Natural killer cell (primary cell): ENCODE measurements at regions not wholly inside any gene's neighbourhood (a gene's known extent, or its start where the extent isn't known, plus 50 kb on each side); places are given as distances from the start of the nearest gene placed in this dataset.
A peak's percentile ranks its signal among the peaks of the same experiment; 100 is the strongest.

Experiments used
- ATAC-seq, 3 donors: fragments of 150-1000 bp in 2 of 3; fragments of 200-7000 bp in 1 of 3; cut with Tn5 transposase; 1 replicate in 1 of 3; 2 replicates in 2 of 3; pipeline ENCODE4 v1.10.0; 2021; ENCODE audit warnings: mild to moderate bottlenecking in 2 of 3, moderate library complexity in 2 of 3
- DNase-seq, 2 donors: peaks; one replicate each; pipeline versions ENCODE4 v3.0.0 to v3.0.0-alpha.2; 2013 to 2021; ENCODE audit warnings: mixed read lengths in 1 of 2
- H3K27ac ChIP-seq: one replicate; pipeline ENCODE4 v1.5.1; 2013; ENCODE audit warnings: mild to moderate bottlenecking, low read length
- H3K27me3 ChIP-seq: one replicate; pipeline ENCODE4 v1.6.1; 2013; ENCODE audit warnings: low read length; ENCODE audit not compliant: control insufficient read depth, insufficient read depth
- H3K36me3 ChIP-seq: one replicate; pipeline ENCODE4 v1.6.1; 2013; ENCODE audit warnings: low read length; ENCODE audit not compliant: control insufficient read depth, insufficient read depth
- H3K4me1 ChIP-seq: one replicate; pipeline ENCODE4 v1.6.1; 2013; ENCODE audit warnings: low read length; ENCODE audit not compliant: control insufficient read depth, insufficient read depth
- H3K4me3 ChIP-seq: one replicate; pipeline ENCODE4 v1.5.1; 2013; ENCODE audit warnings: low read length
- H3K9me3 ChIP-seq: one replicate; pipeline ENCODE4 v1.6.1; 2013; ENCODE audit warnings: low read length; ENCODE audit not compliant: control insufficient read depth, insufficient read depth
- H3K27ac Mint-ChIP-seq, 2 donors: one replicate each; pipeline ENCODE4 v1.8.0; 2022; ENCODE audit warnings: mild to moderate bottlenecking in 2 of 2, mixed read lengths in 2 of 2, moderate library complexity in 1 of 2
- H3K27me3 Mint-ChIP-seq, 2 donors: one replicate each; pipeline ENCODE4 v1.8.0; 2022; ENCODE audit warnings: low read depth in 2 of 2, mixed read lengths in 2 of 2
- H3K36me3 Mint-ChIP-seq: one replicate; pipeline ENCODE4 v1.8.0; 2022; ENCODE audit warnings: mixed read lengths
- H3K4me1 Mint-ChIP-seq, 2 donors: one replicate each; pipeline ENCODE4 v1.8.0; 2022; ENCODE audit warnings: mixed read lengths in 2 of 2
- H3K4me3 Mint-ChIP-seq: one replicate; pipeline ENCODE4 v1.8.0; 2022; ENCODE audit warnings: mild to moderate bottlenecking, moderate library complexity, mixed read lengths
- H3K9me3 Mint-ChIP-seq, 2 donors: one replicate each; pipeline ENCODE4 v1.8.0; 2022; ENCODE audit warnings: mixed read lengths in 2 of 2
- whole genome bisulfite sequencing: methylation state at CpG from one replicate; pipeline ENCODE4 v1.1.7; 2013; ENCODE audit warnings: missing lambda C conversion rate; ENCODE audit not compliant: insufficient coverage; 5-methylcytosine and 5-hydroxymethylcytosine counted together
- intact Hi-C: fragments of 100-400 bp; cut with micrococcal nuclease; formaldehyde crosslinking; loops from one replicate; pipeline ENCODE4 v1.14.2; 2022
- TF ChIP-seq, protein P1 (sequence below): fragments of 200-600 bp; IDR thresholded peaks from one replicate; pipeline ENCODE4 v1.8.0; 2022; ENCODE audit warnings: antibody characterized with exemption

GRCh38 chr2:41837610-41838009, 210.2 kb upstream of the PKDCC start:
- no peak for DNase-seq
- TF ChIP-seq, protein P1, sequence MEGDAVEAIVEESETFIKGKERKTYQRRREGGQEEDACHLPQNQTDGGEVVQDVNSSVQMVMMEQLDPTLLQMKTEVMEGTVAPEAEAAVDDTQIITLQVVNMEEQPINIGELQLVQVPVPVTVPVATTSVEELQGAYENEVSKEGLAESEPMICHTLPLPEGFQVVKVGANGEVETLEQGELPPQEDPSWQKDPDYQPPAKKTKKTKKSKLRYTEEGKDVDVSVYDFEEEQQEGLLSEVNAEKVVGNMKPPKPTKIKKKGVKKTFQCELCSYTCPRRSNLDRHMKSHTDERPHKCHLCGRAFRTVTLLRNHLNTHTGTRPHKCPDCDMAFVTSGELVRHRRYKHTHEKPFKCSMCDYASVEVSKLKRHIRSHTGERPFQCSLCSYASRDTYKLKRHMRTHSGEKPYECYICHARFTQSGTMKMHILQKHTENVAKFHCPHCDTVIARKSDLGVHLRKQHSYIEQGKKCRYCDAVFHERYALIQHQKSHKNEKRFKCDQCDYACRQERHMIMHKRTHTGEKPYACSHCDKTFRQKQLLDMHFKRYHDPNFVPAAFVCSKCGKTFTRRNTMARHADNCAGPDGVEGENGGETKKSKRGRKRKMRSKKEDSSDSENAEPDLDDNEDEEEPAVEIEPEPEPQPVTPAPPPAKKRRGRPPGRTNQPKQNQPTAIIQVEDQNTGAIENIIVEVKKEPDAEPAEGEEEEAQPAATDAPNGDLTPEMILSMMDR: no peak
- no peak overlapping the region for H3K4me3 ChIP-seq
- no peak overlapping the region for H3K27ac ChIP-seq
- H3K36me3 ChIP-seq: no peaks in the 10 kb centered on the region
- Mint-ChIP-seq H3K4me3 (no peak overlapping the region), H3K9me3 (peaks cover 2% of the 10 kb centered on the region in 2 donors), H3K36me3 (no peaks in the 10 kb centered on the region), H3K4me1 (peaks cover 15 to 16% of the 10 kb centered on the region in 2 donors), H3K27ac (no peak overlapping the region), H3K27me3 (peaks cover 35 to 54% of the 10 kb centered on the region in 2 donors)
- peaks cover 12% of the 10 kb centered on the region for H3K27me3 ChIP-seq
- H3K9me3 ChIP-seq: no peaks in the 10 kb centered on the region
- intact Hi-C loops: no loop called here
- peaks cover 11% of the 10 kb centered on the region for H3K4me1 ChIP-seq
- ATAC-seq: no peak

DNA sequence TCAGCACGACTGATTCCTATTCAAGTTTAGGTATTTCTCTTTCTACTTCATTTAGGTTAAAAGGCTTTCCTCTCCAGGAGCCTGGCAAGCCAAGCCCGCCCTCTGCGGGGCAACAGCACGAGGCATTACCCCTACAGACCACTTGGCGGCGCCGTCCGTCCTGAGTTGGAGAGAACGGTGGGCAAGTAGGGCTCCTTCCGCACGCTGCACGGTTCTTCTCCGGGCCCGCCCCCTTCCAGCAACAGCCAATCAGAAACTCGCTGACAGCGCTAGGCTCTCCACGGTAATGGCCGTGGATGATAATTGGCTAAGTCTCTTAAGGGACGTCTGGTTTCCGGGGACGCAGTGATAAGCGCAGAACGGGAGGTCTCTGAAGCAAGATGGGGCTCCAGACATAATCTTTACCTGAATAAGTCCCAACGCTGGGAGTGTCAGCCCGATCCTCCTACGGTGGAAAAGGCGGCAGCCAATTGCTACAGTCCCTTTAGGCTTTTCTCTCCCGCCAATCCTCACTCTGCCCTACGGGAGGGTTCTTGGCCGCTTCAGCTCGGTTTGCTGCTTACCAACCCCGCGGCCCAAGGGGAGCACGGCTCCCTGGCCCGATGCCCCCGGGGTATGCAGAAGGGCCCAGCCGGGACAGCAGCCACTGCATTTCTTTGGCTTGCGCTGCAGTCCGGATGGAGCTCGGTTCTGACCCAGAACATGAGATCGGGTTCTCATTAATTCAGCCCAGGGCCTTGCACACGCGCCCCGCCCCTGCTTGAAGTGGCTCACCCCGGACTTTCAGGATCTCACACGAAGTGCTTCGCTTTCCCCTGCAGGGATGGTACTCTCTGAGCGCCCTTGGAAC, 206.9 kb upstream of the PKDCC start:
- Histone ChIP-seq H3K27ac (peak overlapping the region; percentile 77), H3K9me3 (no peaks in the 10 kb centered on the region), H3K36me3 (no peaks in the 10 kb centered on the region), H3K4me1 (peaks cover 11% of the 10 kb centered on the region), H3K27me3 (peaks cover 10% of the 10 kb centered on the region), H3K4me3 (peak overlapping the region; percentile 83)
- peak; percentile 92 to 98 for DNase-seq
- H3K36me3 Mint-ChIP-seq: no peaks in the 10 kb centered on the region
- H3K4me1 Mint-ChIP-seq: peaks cover 15 to 16% of the 10 kb centered on the region in 2 donors
- 1% methylated on average over 48 of the region's 48 CpGs for WGBS
- peaks cover 28 to 38% of the 10 kb centered on the region in 2 donors for H3K27me3 Mint-ChIP-seq
- ATAC-seq: peak; percentile 98 to 100 (median 98)
- H3K4me3 Mint-ChIP-seq: peak overlapping the region; percentile 98
- peak overlapping the region; percentile 83 to 93 for H3K27ac Mint-ChIP-seq
- intact Hi-C loops: loop anchor here (1.0 kb wide), 3 partner anchors 245 to 520 kb away; partner anchors contain the start of gene COX7A2L
- peaks cover 2% of the 10 kb centered on the region in 2 donors for H3K9me3 Mint-ChIP-seq
- TF ChIP-seq, protein P1: peak; percentile 94

DNA sequence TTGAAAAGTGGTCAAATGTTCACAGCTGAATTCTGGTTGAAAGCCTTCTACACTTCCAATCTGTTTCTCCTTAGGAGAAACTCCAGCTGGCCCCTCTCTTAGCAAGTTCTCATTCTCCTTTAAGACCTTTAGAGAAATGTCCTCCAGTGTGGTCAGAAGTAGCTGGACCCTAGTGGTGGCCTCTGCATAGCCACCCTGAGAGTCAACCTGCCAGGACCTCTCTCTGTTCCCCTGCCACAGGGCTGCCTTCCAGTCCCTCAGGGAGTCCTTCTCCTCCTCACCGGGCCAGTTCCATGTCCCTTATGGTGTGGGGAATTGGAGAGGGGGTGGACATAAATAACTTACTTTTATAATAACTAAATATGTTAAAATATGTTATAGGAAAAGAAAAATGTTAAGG, 200.9 kb upstream of the PKDCC start:
- H3K36me3 Mint-ChIP-seq: no peaks in the 10 kb centered on the region
- TF ChIP-seq, protein P1: no peak
- no peaks in the 10 kb centered on the region for H3K9me3 Mint-ChIP-seq
- WGBS: no CpG with 5 or more reads among the region's 1 CpG
- DNase-seq (no peak), ATAC-seq (no peak)
- no peak overlapping the region for H3K4me3 Mint-ChIP-seq
- no peak overlapping the region for H3K27ac Mint-ChIP-seq
- no peaks in the 10 kb centered on the region for H3K4me1 Mint-ChIP-seq
- peaks cover 37 to 59% of the 10 kb centered on the region in 2 donors for H3K27me3 Mint-ChIP-seq
- H3K27me3 ChIP-seq: peaks cover 6% of the 10 kb centered on the region
- no peaks in the 10 kb centered on the region for H3K9me3 ChIP-seq
- no peaks in the 10 kb centered on the region for H3K4me1 ChIP-seq
- no peaks in the 10 kb centered on the region for H3K36me3 ChIP-seq
- H3K4me3 ChIP-seq: no peak overlapping the region
- no peak overlapping the region for H3K27ac ChIP-seq
- intact Hi-C loops: no loop called here
